ENCODE measurements at regions not wholly inside any gene's neighbourhood (a gene's known extent, or its start where the extent isn't known, plus 50 kb on each side); places are given as distances from the start of the nearest gene placed in this dataset.

GRCh38 chr15:95647531-95648277 lies 682.8 kb upstream of the NR2F2 start:
- Histone ChIP-seq H3K9me2 (replicated peaks; ENCODE audit: low read depth, low read length) (no peaks in the 10 kb centered on the region), H2AFZ (ENCODE audit: low read length) (no peak overlapping the region), H3K4me2 (ENCODE audit: low read depth, low read length, poor library complexity, severe bottlenecking) (no peak overlapping the region), H3K27me3 (ENCODE audit: insufficient read depth, low read length, poor library complexity, severe bottlenecking) (no peaks in the 10 kb centered on the region), H3K36me3 (ENCODE audit: insufficient read depth, low read length) (no peaks in the 10 kb centered on the region), H3K4me1 (ENCODE audit: insufficient read depth, low read length, poor library complexity, severe bottlenecking) (no peaks in the 10 kb centered on the region), H3F3A (ENCODE audit: low read depth) (no peaks in the 10 kb centered on the region), H4K20me1 (ENCODE audit: insufficient read depth, low read length, poor library complexity, severe bottlenecking) (no peaks in the 10 kb centered on the region), H3K9me3 (ENCODE audit: insufficient read depth, low read depth, low read length) (no peaks in the 10 kb centered on the region), H3K4me3 (ENCODE audit: low read length, poor library complexity, severe bottlenecking) (no peak overlapping the region), H3K9ac (ENCODE audit: low read depth, low read length, poor library complexity, severe bottlenecking) (no peak overlapping the region), H3K79me2 (ENCODE audit: insufficient read depth, low read length) (no peaks in the 10 kb centered on the region)
- TF ChIP-seq EZH2phosphoT487 (IDR thresholded peaks at IDR 0.05; ENCODE audit: borderline replicate concordance) (no peak), CTCF (conservative IDR thresholded peaks at IDR 0.05; ENCODE audit: low read length) (no peak)

GRCh38 chr15:95653361-95653805 lies 677.1 kb upstream of the NR2F2 start:
- Histone ChIP-seq H3F3A (ENCODE audit: low read depth) (no peaks in the 10 kb centered on the region), H4K20me1 (ENCODE audit: insufficient read depth, low read length, poor library complexity, severe bottlenecking) (no peaks in the 10 kb centered on the region), H3K4me2 (ENCODE audit: low read depth, low read length, poor library complexity, severe bottlenecking) (no peak overlapping the region), H3K4me3 (ENCODE audit: low read length, poor library complexity, severe bottlenecking) (no peak overlapping the region), H3K9ac (ENCODE audit: low read depth, low read length, poor library complexity, severe bottlenecking) (no peak overlapping the region), H2AFZ (ENCODE audit: low read length) (no peak overlapping the region), H3K79me2 (ENCODE audit: insufficient read depth, low read length) (no peaks in the 10 kb centered on the region), H3K9me3 (ENCODE audit: insufficient read depth, low read depth, low read length) (no peaks in the 10 kb centered on the region), H3K4me1 (ENCODE audit: insufficient read depth, low read length, poor library complexity, severe bottlenecking) (no peaks in the 10 kb centered on the region), H3K9me2 (replicated peaks; ENCODE audit: low read depth, low read length) (no peaks in the 10 kb centered on the region), H3K27me3 (ENCODE audit: insufficient read depth, low read length, poor library complexity, severe bottlenecking) (no peaks in the 10 kb centered on the region), H3K36me3 (ENCODE audit: insufficient read depth, low read length) (no peaks in the 10 kb centered on the region)
- TF ChIP-seq CTCF (conservative IDR thresholded peaks at IDR 0.05; ENCODE audit: low read length) (no peak), EZH2phosphoT487 (IDR thresholded peaks at IDR 0.05; ENCODE audit: borderline replicate concordance) (no peak)

DNA sequence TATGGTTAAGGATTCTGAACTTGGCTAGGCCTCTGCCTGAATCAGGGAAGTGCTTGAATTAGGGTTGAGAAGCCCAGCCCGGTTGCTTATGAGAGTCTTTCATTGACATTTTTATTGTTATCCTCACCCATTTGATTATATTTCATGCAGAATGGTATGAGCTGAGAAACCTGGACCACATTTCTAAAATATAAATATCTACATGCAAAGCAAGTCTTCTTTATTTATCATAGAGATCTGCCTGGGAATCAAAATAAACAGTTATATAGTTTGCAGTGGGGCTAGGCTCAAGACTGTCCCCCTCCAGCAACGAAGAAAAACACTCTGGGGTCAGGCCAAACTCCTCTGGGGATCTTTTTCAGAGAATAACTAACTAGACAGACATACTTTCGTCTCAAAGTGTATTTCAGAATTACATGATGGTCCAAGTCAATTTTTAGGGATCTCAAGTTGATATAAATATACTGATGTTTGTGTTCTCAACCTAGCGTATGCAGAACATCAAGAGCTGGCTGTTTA lies 675.4 kb upstream of the NR2F2 start:
- Histone ChIP-seq H3K4me3 (ENCODE audit: low read length, poor library complexity, severe bottlenecking) (no peak overlapping the region), H3K79me2 (ENCODE audit: insufficient read depth, low read length) (no peaks in the 10 kb centered on the region), H3K27me3 (ENCODE audit: insufficient read depth, low read length, poor library complexity, severe bottlenecking) (no peaks in the 10 kb centered on the region), H3K4me1 (ENCODE audit: insufficient read depth, low read length, poor library complexity, severe bottlenecking) (no peaks in the 10 kb centered on the region), H2AFZ (ENCODE audit: low read length) (no peak overlapping the region), H3K4me2 (ENCODE audit: low read depth, low read length, poor library complexity, severe bottlenecking) (no peak overlapping the region), H4K20me1 (ENCODE audit: insufficient read depth, low read length, poor library complexity, severe bottlenecking) (no peaks in the 10 kb centered on the region), H3K36me3 (ENCODE audit: insufficient read depth, low read length) (no peaks in the 10 kb centered on the region), H3F3A (ENCODE audit: low read depth) (no peaks in the 10 kb centered on the region), H3K9ac (ENCODE audit: low read depth, low read length, poor library complexity, severe bottlenecking) (no peak overlapping the region), H3K9me3 (ENCODE audit: insufficient read depth, low read depth, low read length) (no peaks in the 10 kb centered on the region), H3K9me2 (replicated peaks; ENCODE audit: low read depth, low read length) (no peaks in the 10 kb centered on the region)
- TF ChIP-seq EZH2phosphoT487 (IDR thresholded peaks at IDR 0.05; ENCODE audit: borderline replicate concordance) (no peak), CTCF (conservative IDR thresholded peaks at IDR 0.05; ENCODE audit: low read length) (no peak)
